ENCODE measurements at regions not wholly inside any gene's neighbourhood (a gene's known extent, or its start where the extent isn't known, plus 50 kb on each side); places are given as distances from the start of the nearest gene placed in this dataset.

- no peak for DNase-seq (ENCODE audit: low read depth)
Observed at GRCh38 chr14:55734731-55735130, 154.7 kb downstream of the KTN1 start.

- DNase-seq (ENCODE audit: low read depth), result no peak
Observed at GRCh38 chr14:55739967-55740648, 160.1 kb downstream of the KTN1 start.

GRCh38 chr14:55740649-55740989 is 160.6 kb downstream of the KTN1 start:
- no peak for DNase-seq (ENCODE audit: low read depth)

- no peak for DNase-seq (ENCODE audit: low read depth)
Observed at GRCh38 chr14:55741240-55741639, 161.2 kb downstream of the KTN1 start.

GRCh38 chr14:55743551-55743950 is 163.5 kb downstream of the KTN1 start:
- DNase-seq (ENCODE audit: low read depth), result no peak

- no peak for DNase-seq (ENCODE audit: low read depth)
Observed at GRCh38 chr14:55744321-55744720, 164.3 kb downstream of the KTN1 start.

GRCh38 chr14:55745906-55746305 is 165.9 kb downstream of the KTN1 start:
- no peak for DNase-seq (ENCODE audit: low read depth)

- peak; percentile 7 for DNase-seq (ENCODE audit: low read depth)
Observed at GRCh38 chr14:55746558-55746957, 166.6 kb downstream of the KTN1 start.

GRCh38 chr14:55747186-55747585 is 167.2 kb downstream of the KTN1 start:
- no peak for DNase-seq (ENCODE audit: low read depth)

GRCh38 chr14:55749201-55749812 is 169.3 kb downstream of the KTN1 start:
- DNase-seq (ENCODE audit: low read depth), result no peak

GRCh38 chr14:55749946-55750345 is 169.9 kb downstream of the KTN1 start:
- no peak for DNase-seq (ENCODE audit: low read depth)

GRCh38 chr14:55752580-55753390 is 172.8 kb downstream of the KTN1 start:
- DNase-seq (ENCODE audit: low read depth), result peak; percentile 40

- DNase-seq (ENCODE audit: low read depth), result no peak
Observed at GRCh38 chr14:55754471-55754870, 174.5 kb downstream of the KTN1 start.

GRCh38 chr14:55754871-55755270 is 174.9 kb downstream of the KTN1 start:
- no peak for DNase-seq (ENCODE audit: low read depth)

GRCh38 chr14:55756078-55756477 is 176.1 kb downstream of the KTN1 start:
- DNase-seq (ENCODE audit: low read depth), result no peak

GRCh38 chr14:55756557-55756956 is 176.6 kb downstream of the KTN1 start:
- no peak for DNase-seq (ENCODE audit: low read depth)

- DNase-seq (ENCODE audit: low read depth), result no peak
Observed at GRCh38 chr14:55758796-55759195, 178.8 kb downstream of the KTN1 start.

- no peak for DNase-seq (ENCODE audit: low read depth)
Observed at GRCh38 chr14:55760789-55761566, 181.0 kb downstream of the KTN1 start.

- DNase-seq (ENCODE audit: low read depth), result no peak
Observed at GRCh38 chr14:55761651-55762050, 181.6 kb downstream of the KTN1 start.

- DNase-seq (ENCODE audit: low read depth), result no peak
Observed at GRCh38 chr14:55762595-55763232, 182.7 kb downstream of the KTN1 start.

- DNase-seq (ENCODE audit: low read depth), result no peak
Observed at GRCh38 chr14:55764784-55765183, 184.8 kb downstream of the KTN1 start.

GRCh38 chr14:55766071-55766470 is 186.1 kb downstream of the KTN1 start:
- DNase-seq (ENCODE audit: low read depth), result no peak

Measured in ELR (cell line).